Chondrocyte (in vitro differentiated cells): ENCODE measurements at regions not wholly inside any gene's neighbourhood (a gene's known extent, or its start where the extent isn't known, plus 50 kb on each side); places are given as distances from the start of the nearest gene placed in this dataset.

Experiments
- DNase-seq: peaks from one replicate; pipeline ENCODE4 v3.0.0; 2021; ENCODE audit warnings: mixed read lengths, low spot score
- H3K27ac Mint-ChIP-seq: one replicate; pipeline ENCODE4 v1.8.0; 2021; ENCODE audit warnings: mild to moderate bottlenecking, moderate library complexity, mixed read lengths; ENCODE audit not compliant: unreplicated experiment
- H3K27me3 Mint-ChIP-seq: 2 replicates; pipeline ENCODE4 v1.8.0; 2021; ENCODE audit warnings: low read depth, mixed read lengths
- H3K36me3 Mint-ChIP-seq: 2 replicates; pipeline ENCODE4 v1.8.0; 2021; ENCODE audit warnings: low read depth, mixed read lengths
- H3K4me1 Mint-ChIP-seq: 2 replicates; pipeline ENCODE4 v1.8.0; 2021; ENCODE audit warnings: low read depth, mild to moderate bottlenecking, mixed read lengths
- H3K4me3 Mint-ChIP-seq: one replicate; pipeline ENCODE4 v1.8.0; 2021; ENCODE audit warnings: mild to moderate bottlenecking, moderate library complexity, mixed read lengths; ENCODE audit not compliant: unreplicated experiment
- H3K9me3 Mint-ChIP-seq: 2 replicates; pipeline ENCODE4 v1.8.0; 2021; ENCODE audit warnings: low read depth, mixed read lengths
- CTCF ChIP-seq: fragments of 200-600 bp; sonication (generic); IDR thresholded peaks from 2 replicates; pipeline ENCODE4 v1.5.0; 2021; ENCODE audit warnings: antibody characterized with exemption, mild to moderate bottlenecking, moderate library complexity

GRCh38 chr1:239619190-239619589 lies 232.8 kb downstream of the CHRM3 start:
- TF ChIP-seq CTCF: no peak
- Mint-ChIP-seq H3K4me1 (no peaks in the 10 kb centered on the region), H3K9me3 (peaks cover 12% of the 10 kb centered on the region), H3K27ac (no peak overlapping the region), H3K27me3 (peaks cover 7% of the 10 kb centered on the region), H3K36me3 (no peaks in the 10 kb centered on the region), H3K4me3 (no peak overlapping the region)
- DNase-seq: no peak

GRCh38 chr1:239630767-239631166 lies 244.4 kb downstream of the CHRM3 start:
- Mint-ChIP-seq H3K4me1 (no peaks in the 10 kb centered on the region), H3K4me3 (no peak overlapping the region), H3K27me3 (no peaks in the 10 kb centered on the region), H3K27ac (no peak overlapping the region), H3K9me3 (no peaks in the 10 kb centered on the region), H3K36me3 (no peaks in the 10 kb centered on the region)
- no peak for DNase-seq
- TF ChIP-seq CTCF: no peak

GRCh38 chr1:239633432-239633831 lies 247.1 kb downstream of the CHRM3 start:
- H3K9me3 Mint-ChIP-seq: no peaks in the 10 kb centered on the region
- H3K4me1 Mint-ChIP-seq: no peaks in the 10 kb centered on the region
- H3K27ac Mint-ChIP-seq: no peak overlapping the region
- H3K4me3 Mint-ChIP-seq: no peak overlapping the region
- no peak for TF ChIP-seq CTCF
- H3K36me3 Mint-ChIP-seq: no peaks in the 10 kb centered on the region
- no peaks in the 10 kb centered on the region for H3K27me3 Mint-ChIP-seq
- no peak for DNase-seq

- Mint-ChIP-seq H3K9me3 (no peaks in the 10 kb centered on the region), H3K4me3 (no peak overlapping the region), H3K4me1 (no peaks in the 10 kb centered on the region), H3K27ac (no peak overlapping the region), H3K27me3 (no peaks in the 10 kb centered on the region), H3K36me3 (no peaks in the 10 kb centered on the region)
- no peak for TF ChIP-seq CTCF
- DNase-seq: no peak
These were observed 248.9 kb downstream of the CHRM3 start for GRCh38 chr1:239635276-239635675.

DNA sequence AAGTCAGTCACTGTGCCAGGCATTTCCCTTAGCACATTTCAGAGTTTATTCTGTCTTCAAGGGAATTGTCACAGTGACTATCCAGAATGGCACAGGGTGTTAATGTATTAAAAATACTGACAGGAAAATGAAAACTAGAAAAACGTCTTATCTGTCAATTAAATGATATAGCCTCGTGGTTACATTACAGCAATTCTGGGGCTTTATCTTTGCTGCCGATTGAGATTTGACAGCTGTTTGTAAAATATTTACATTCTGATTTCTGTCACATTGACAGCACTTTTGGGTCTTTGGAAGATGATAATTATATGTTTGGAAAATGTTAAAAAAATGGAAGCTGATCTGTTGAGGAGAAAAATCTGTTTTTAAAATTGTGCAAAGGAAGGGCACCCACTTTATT lies 250.0 kb downstream of the CHRM3 start:
- no peaks in the 10 kb centered on the region for H3K27me3 Mint-ChIP-seq
- H3K27ac Mint-ChIP-seq: no peak overlapping the region
- no peaks in the 10 kb centered on the region for H3K36me3 Mint-ChIP-seq
- H3K4me3 Mint-ChIP-seq: no peak overlapping the region
- TF ChIP-seq CTCF: no peak
- no peaks in the 10 kb centered on the region for H3K4me1 Mint-ChIP-seq
- H3K9me3 Mint-ChIP-seq: no peaks in the 10 kb centered on the region
- no peak for DNase-seq
